NT2/D1 (cell line): ENCODE measurements at regions not wholly inside any gene's neighbourhood (a gene's known extent, or its start where the extent isn't known, plus 50 kb on each side); places are given as distances from the start of the nearest gene placed in this dataset.

ENCODE experiments used
- DNase-seq: peaks from one replicate; pipeline ENCODE4 v3.0.0-alpha.2; 2011; ENCODE audit warnings: low read depth, low spot score
- H3K27me3 ChIP-seq: 2 replicates; pipeline ENCODE4 v1.6.0; 2011; ENCODE audit warnings: mild to moderate bottlenecking; ENCODE audit not compliant: insufficient read length, insufficient read depth
- H3K36me3 ChIP-seq: 2 replicates; pipeline ENCODE4 v1.6.1; 2011; ENCODE audit warnings: mild to moderate bottlenecking, low read length, mixed read lengths; ENCODE audit not compliant: insufficient read depth, insufficient read length
- H3K4me1 ChIP-seq: 2 replicates; pipeline ENCODE4 v1.5.1; 2011; ENCODE audit not compliant: insufficient read depth, insufficient read length
- H3K4me3 ChIP-seq: 2 replicates; pipeline ENCODE4 v1.5.1; 2011; ENCODE audit warnings: low read depth; ENCODE audit not compliant: insufficient read length
- H3K9ac ChIP-seq: 2 replicates; pipeline ENCODE4 v1.6.0; 2011; ENCODE audit warnings: low read depth; ENCODE audit not compliant: insufficient read length
- H3K9me3 ChIP-seq: 2 replicates; pipeline ENCODE4 v1.5.1; 2011; ENCODE audit warnings: mild to moderate bottlenecking, low read length; ENCODE audit not compliant: insufficient read depth
- SUZ12 ChIP-seq: IDR thresholded peaks from 2 replicates; pipeline ENCODE4 v1.6.1; 2011; ENCODE audit not compliant: insufficient read length, insufficient read depth; ENCODE audit errors: extremely low read depth
- YY1 ChIP-seq: IDR thresholded peaks from 2 replicates; pipeline ENCODE4 v1.6.1; 2011; ENCODE audit not compliant: insufficient read length, insufficient read depth
- ZNF274 ChIP-seq: IDR thresholded peaks from 2 replicates; pipeline ENCODE4 v1.6.1; 2011; ENCODE audit warnings: mild to moderate bottlenecking, low read depth, low read length

GRCh38 chr1:208551024-208551423 is 306.8 kb upstream of the PLXNA2 start:
- Histone ChIP-seq H3K4me3 (no peak overlapping the region), H3K9me3 (no peaks in the 10 kb centered on the region), H3K4me1 (no peaks in the 10 kb centered on the region), H3K27me3 (no peaks in the 10 kb centered on the region), H3K9ac (no peak overlapping the region), H3K36me3 (no peaks in the 10 kb centered on the region)
- no peak for TF ChIP-seq SUZ12
- no peak for TF ChIP-seq YY1
- no peak for TF ChIP-seq ZNF274
- DNase-seq, result no peak

GRCh38 chr1:208551633-208552320 is 307.6 kb upstream of the PLXNA2 start:
- H3K27me3 ChIP-seq, result no peaks in the 10 kb centered on the region
- no peak overlapping the region for H3K9ac ChIP-seq
- no peaks in the 10 kb centered on the region for H3K9me3 ChIP-seq
- no peaks in the 10 kb centered on the region for H3K4me1 ChIP-seq
- H3K4me3 ChIP-seq, result no peak overlapping the region
- DNase-seq, result no peak
- no peak for TF ChIP-seq YY1
- H3K36me3 ChIP-seq, result no peaks in the 10 kb centered on the region

GRCh38 chr1:208552928-208553327 is 308.7 kb upstream of the PLXNA2 start:
- H3K4me1 ChIP-seq, result no peaks in the 10 kb centered on the region
- TF ChIP-seq ZNF274, result no peak
- no peak for TF ChIP-seq YY1
- TF ChIP-seq SUZ12, result no peak
- no peak overlapping the region for H3K4me3 ChIP-seq
- no peak for DNase-seq
- H3K9ac ChIP-seq, result no peak overlapping the region
- H3K36me3 ChIP-seq, result no peaks in the 10 kb centered on the region
- H3K27me3 ChIP-seq, result no peaks in the 10 kb centered on the region
- no peaks in the 10 kb centered on the region for H3K9me3 ChIP-seq

GRCh38 chr1:208556461-208556860 is 312.3 kb upstream of the PLXNA2 start:
- DNase-seq, result no peak
- no peaks in the 10 kb centered on the region for H3K27me3 ChIP-seq
- H3K4me1 ChIP-seq, result no peaks in the 10 kb centered on the region
- no peak overlapping the region for H3K4me3 ChIP-seq
- H3K9me3 ChIP-seq, result no peaks in the 10 kb centered on the region
- H3K36me3 ChIP-seq, result no peaks in the 10 kb centered on the region
- TF ChIP-seq YY1 (no peak), SUZ12 (no peak), ZNF274 (no peak)
- no peak overlapping the region for H3K9ac ChIP-seq

GRCh38 chr1:208557046-208557722 is 313.0 kb upstream of the PLXNA2 start:
- no peak for DNase-seq
- Histone ChIP-seq H3K4me3 (no peak overlapping the region), H3K9ac (no peak overlapping the region), H3K4me1 (no peaks in the 10 kb centered on the region), H3K9me3 (no peaks in the 10 kb centered on the region), H3K36me3 (no peaks in the 10 kb centered on the region), H3K27me3 (no peaks in the 10 kb centered on the region)
- TF ChIP-seq YY1 (no peak), ZNF274 (no peak), SUZ12 (no peak)

- Histone ChIP-seq H3K27me3 (no peaks in the 10 kb centered on the region), H3K9ac (no peak overlapping the region), H3K9me3 (no peaks in the 10 kb centered on the region), H3K36me3 (no peaks in the 10 kb centered on the region), H3K4me3 (no peak overlapping the region), H3K4me1 (no peaks in the 10 kb centered on the region)
- no peak for DNase-seq
- no peak for TF ChIP-seq YY1
- TF ChIP-seq SUZ12, result no peak
Observed at GRCh38 chr1:208557723-208558094, 313.5 kb upstream of the PLXNA2 start.

GRCh38 chr1:208559597-208560329 is 315.6 kb upstream of the PLXNA2 start:
- no peak for TF ChIP-seq YY1
- TF ChIP-seq SUZ12, result no peak
- TF ChIP-seq ZNF274, result no peak
- Histone ChIP-seq H3K9me3 (no peaks in the 10 kb centered on the region), H3K4me3 (no peak overlapping the region), H3K27me3 (no peaks in the 10 kb centered on the region), H3K9ac (no peak overlapping the region), H3K36me3 (no peaks in the 10 kb centered on the region), H3K4me1 (no peaks in the 10 kb centered on the region)
- no peak for DNase-seq
